Liver (tissue), 3 donors: ENCODE measurements at regions not wholly inside any gene's neighbourhood (a gene's known extent, or its start where the extent isn't known, plus 50 kb on each side); places are given as distances from the start of the nearest gene placed in this dataset.

Experiments
- JUND ChIP-seq, 2 donors: IDR thresholded peaks; 2 replicates each; pipeline ENCODE4 v1.6.1; 2016; ENCODE audit warnings: antibody characterized with exemption in 2 of 2
- RAD21 ChIP-seq, 2 donors: IDR thresholded peaks; 2 replicates each; pipeline ENCODE4 v1.6.1; 2016; ENCODE audit warnings: antibody characterized with exemption in 2 of 2, mild to moderate bottlenecking in 2 of 2
- RXRA ChIP-seq, 2 donors: IDR thresholded peaks; 2 replicates each; pipeline ENCODE4 v1.6.1; 2017 to 2018; ENCODE audit warnings: antibody characterized with exemption in 2 of 2, mild to moderate bottlenecking in 1 of 2
- SP1 ChIP-seq: IDR thresholded peaks from 2 replicates; pipeline ENCODE4 v1.6.1; 2018; ENCODE audit warnings: antibody characterized with exemption, mild to moderate bottlenecking
- TF ChIP-seq, protein P1 (sequence below): fragments of 150-350 bp; IDR thresholded peaks from 2 replicates; pipeline ENCODE4 v1.5.1; 2017; ENCODE audit warnings: improper control_type of control experiment, low read depth, low read length; ENCODE audit not compliant: missing input control
- TF ChIP-seq, protein P2 (sequence below): IDR thresholded peaks from 2 replicates; pipeline ENCODE4 v1.6.1; 2016; ENCODE audit warnings: antibody characterized with exemption, mild to moderate bottlenecking
- TF ChIP-seq, protein P3 (sequence below): IDR thresholded peaks from 2 replicates; pipeline ENCODE4 v1.6.1; 2016; ENCODE audit warnings: antibody characterized with exemption
- donor health status: healthy.
- donor health status: healthy.

DNA sequence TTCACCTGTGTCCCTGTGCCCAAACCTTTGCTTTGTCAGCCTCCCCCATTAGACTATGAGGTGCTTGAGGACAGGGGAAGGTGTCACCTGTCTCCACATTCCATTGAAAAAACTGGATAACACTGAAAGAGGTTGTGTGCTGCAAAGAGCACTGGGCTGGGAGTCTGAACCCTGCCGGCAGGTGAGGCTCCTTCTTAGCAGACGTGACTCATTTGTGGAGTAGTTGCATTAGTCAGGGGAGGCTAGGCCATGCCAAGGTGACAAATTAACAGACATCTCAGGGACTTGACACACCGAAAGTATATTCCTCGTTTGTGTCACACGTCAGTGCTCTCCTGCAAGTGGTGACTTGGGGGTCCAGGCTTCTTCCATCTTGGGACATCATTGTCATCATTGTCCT, 95.9 kb upstream of the STX18 start:
- TF ChIP-seq, protein P1, sequence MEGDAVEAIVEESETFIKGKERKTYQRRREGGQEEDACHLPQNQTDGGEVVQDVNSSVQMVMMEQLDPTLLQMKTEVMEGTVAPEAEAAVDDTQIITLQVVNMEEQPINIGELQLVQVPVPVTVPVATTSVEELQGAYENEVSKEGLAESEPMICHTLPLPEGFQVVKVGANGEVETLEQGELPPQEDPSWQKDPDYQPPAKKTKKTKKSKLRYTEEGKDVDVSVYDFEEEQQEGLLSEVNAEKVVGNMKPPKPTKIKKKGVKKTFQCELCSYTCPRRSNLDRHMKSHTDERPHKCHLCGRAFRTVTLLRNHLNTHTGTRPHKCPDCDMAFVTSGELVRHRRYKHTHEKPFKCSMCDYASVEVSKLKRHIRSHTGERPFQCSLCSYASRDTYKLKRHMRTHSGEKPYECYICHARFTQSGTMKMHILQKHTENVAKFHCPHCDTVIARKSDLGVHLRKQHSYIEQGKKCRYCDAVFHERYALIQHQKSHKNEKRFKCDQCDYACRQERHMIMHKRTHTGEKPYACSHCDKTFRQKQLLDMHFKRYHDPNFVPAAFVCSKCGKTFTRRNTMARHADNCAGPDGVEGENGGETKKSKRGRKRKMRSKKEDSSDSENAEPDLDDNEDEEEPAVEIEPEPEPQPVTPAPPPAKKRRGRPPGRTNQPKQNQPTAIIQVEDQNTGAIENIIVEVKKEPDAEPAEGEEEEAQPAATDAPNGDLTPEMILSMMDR: no peak
- TF ChIP-seq RAD21 (IDR thresholded peaks at IDR 0.05) (no peak), SP1 (no peak), JUND (IDR thresholded peaks at IDR 0.05) (no peak), RXRA (IDR thresholded peaks at IDR 0.05) (no peak)
- TF ChIP-seq, protein P2, sequence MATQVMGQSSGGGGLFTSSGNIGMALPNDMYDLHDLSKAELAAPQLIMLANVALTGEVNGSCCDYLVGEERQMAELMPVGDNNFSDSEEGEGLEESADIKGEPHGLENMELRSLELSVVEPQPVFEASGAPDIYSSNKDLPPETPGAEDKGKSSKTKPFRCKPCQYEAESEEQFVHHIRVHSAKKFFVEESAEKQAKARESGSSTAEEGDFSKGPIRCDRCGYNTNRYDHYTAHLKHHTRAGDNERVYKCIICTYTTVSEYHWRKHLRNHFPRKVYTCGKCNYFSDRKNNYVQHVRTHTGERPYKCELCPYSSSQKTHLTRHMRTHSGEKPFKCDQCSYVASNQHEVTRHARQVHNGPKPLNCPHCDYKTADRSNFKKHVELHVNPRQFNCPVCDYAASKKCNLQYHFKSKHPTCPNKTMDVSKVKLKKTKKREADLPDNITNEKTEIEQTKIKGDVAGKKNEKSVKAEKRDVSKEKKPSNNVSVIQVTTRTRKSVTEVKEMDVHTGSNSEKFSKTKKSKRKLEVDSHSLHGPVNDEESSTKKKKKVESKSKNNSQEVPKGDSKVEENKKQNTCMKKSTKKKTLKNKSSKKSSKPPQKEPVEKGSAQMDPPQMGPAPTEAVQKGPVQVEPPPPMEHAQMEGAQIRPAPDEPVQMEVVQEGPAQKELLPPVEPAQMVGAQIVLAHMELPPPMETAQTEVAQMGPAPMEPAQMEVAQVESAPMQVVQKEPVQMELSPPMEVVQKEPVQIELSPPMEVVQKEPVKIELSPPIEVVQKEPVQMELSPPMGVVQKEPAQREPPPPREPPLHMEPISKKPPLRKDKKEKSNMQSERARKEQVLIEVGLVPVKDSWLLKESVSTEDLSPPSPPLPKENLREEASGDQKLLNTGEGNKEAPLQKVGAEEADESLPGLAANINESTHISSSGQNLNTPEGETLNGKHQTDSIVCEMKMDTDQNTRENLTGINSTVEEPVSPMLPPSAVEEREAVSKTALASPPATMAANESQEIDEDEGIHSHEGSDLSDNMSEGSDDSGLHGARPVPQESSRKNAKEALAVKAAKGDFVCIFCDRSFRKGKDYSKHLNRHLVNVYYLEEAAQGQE: no peak
- TF ChIP-seq, protein P3, sequence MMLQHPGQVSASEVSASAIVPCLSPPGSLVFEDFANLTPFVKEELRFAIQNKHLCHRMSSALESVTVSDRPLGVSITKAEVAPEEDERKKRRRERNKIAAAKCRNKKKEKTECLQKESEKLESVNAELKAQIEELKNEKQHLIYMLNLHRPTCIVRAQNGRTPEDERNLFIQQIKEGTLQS: no peak
